ENCODE measurements at regions not wholly inside any gene's neighbourhood (a gene's known extent, or its start where the extent isn't known, plus 50 kb on each side); places are given as distances from the start of the nearest gene placed in this dataset.
"Not testable (repeated sequence)": the region's sequence is repeated elsewhere in the genome, so short reads cannot be mapped to it uniquely, and the experiment has no call there.

GRCh38 chr12:96106137-96106536 is 70.8 kb upstream of the LTA4H start:
- Histone ChIP-seq H3K27me3 (ENCODE audit: control insufficient read depth, insufficient read depth, low read length) (no peaks in the 10 kb centered on the region), H3K4me3 (ENCODE audit: low read depth, low read length) (no peak overlapping the region), H3K36me3 (ENCODE audit: control insufficient read depth, insufficient read depth, low read length) (no peaks in the 10 kb centered on the region)
- POLR2A ChIA-PET, result no interaction called here
- TF ChIP-seq CTCF (IDR thresholded peaks at IDR 0.05; ENCODE audit: insufficient read depth, low read depth, low read length), result no peak
- no peak for DNase-seq (ENCODE audit: low read depth)
- CTCF ChIA-PET, result no interaction called here

GRCh38 chr12:96107236-96107635 is 71.8 kb upstream of the LTA4H start:
- POLR2A ChIA-PET, result no interaction called here
- CTCF ChIA-PET, result no interaction called here
- Histone ChIP-seq H3K27me3 (ENCODE audit: control insufficient read depth, insufficient read depth, low read length) (no peaks in the 10 kb centered on the region), H3K4me3 (ENCODE audit: low read depth, low read length) (no peak overlapping the region), H3K36me3 (ENCODE audit: control insufficient read depth, insufficient read depth, low read length) (no peaks in the 10 kb centered on the region)
- DNase-seq (ENCODE audit: low read depth), result no peak
- no peak for TF ChIP-seq CTCF (IDR thresholded peaks at IDR 0.05; ENCODE audit: insufficient read depth, low read depth, low read length)

- Histone ChIP-seq H3K36me3 (ENCODE audit: control insufficient read depth, insufficient read depth, low read length) (no peaks in the 10 kb centered on the region), H3K4me3 (ENCODE audit: low read depth, low read length) (no peak overlapping the region), H3K27me3 (ENCODE audit: control insufficient read depth, insufficient read depth, low read length) (no peaks in the 10 kb centered on the region)
- ChIA-PET POLR2A (no interaction called here), CTCF (no interaction called here)
- DNase-seq (ENCODE audit: low read depth), result no peak
- no peak for TF ChIP-seq CTCF (IDR thresholded peaks at IDR 0.05; ENCODE audit: insufficient read depth, low read depth, low read length)
Observed at GRCh38 chr12:96108321-96108720, 72.9 kb upstream of the LTA4H start.

GRCh38 chr12:96108941-96109340 is 73.6 kb upstream of the LTA4H start:
- H3K27me3 ChIP-seq (ENCODE audit: control insufficient read depth, insufficient read depth, low read length); H3K4me3 ChIP-seq (ENCODE audit: low read depth, low read length); H3K36me3 ChIP-seq (ENCODE audit: control insufficient read depth, insufficient read depth, low read length); DNase-seq (ENCODE audit: low read depth); POLR2A ChIA-PET; CTCF ChIA-PET: not testable (repeated sequence)

- no peak overlapping the region for H3K4me3 ChIP-seq (ENCODE audit: low read depth, low read length)
- no peak for DNase-seq (ENCODE audit: low read depth)
- no peak for TF ChIP-seq CTCF (IDR thresholded peaks at IDR 0.05; ENCODE audit: insufficient read depth, low read depth, low read length)
- ChIA-PET CTCF (no interaction called here), POLR2A (no interaction called here)
- H3K27me3 ChIP-seq (ENCODE audit: control insufficient read depth, insufficient read depth, low read length), result no peaks in the 10 kb centered on the region
- H3K36me3 ChIP-seq (ENCODE audit: control insufficient read depth, insufficient read depth, low read length), result no peaks in the 10 kb centered on the region
Observed at GRCh38 chr12:96112733-96113132, 77.3 kb upstream of the LTA4H start.

- CTCF ChIA-PET, result no interaction called here
Observed at GRCh38 chr12:96117460-96117859, 76.7 kb upstream of the ELK3 start.

More at GRCh38 chr12:96117460-96117859, 76.7 kb upstream of the ELK3 start:
- H3K27me3 ChIP-seq (ENCODE audit: control insufficient read depth, insufficient read depth, low read length), result no peaks in the 10 kb centered on the region
- TF ChIP-seq CTCF (IDR thresholded peaks at IDR 0.05; ENCODE audit: insufficient read depth, low read depth, low read length), result no peak
- no peak overlapping the region for H3K4me3 ChIP-seq (ENCODE audit: low read depth, low read length)
- POLR2A ChIA-PET, result no interaction called here
- no peaks in the 10 kb centered on the region for H3K36me3 ChIP-seq (ENCODE audit: control insufficient read depth, insufficient read depth, low read length)
- DNase-seq (ENCODE audit: low read depth), result no peak
